ENCODE measurements at regions not wholly inside any gene's neighbourhood (a gene's known extent, or its start where the extent isn't known, plus 50 kb on each side); places are given as distances from the start of the nearest gene placed in this dataset.

DNA sequence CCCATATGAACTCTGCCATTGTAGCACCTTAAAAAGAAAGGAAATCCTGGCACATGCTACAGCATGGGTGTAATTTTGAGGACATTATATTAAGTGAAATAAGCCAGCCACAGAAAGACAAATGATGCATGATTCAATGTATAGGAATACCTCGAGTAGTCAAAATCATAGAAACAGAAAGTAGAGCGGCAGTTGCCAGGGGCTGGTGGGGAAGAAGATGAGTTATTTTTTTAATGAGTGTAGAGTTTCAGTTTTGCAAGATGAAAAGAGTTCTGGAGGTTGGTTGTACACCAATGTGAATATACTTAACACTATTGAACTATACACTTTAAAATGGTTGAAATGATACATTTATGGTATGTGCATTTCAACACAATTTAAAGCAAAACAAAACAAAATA lies 133.0 kb downstream of the ZDHHC21 start:
- DNase-seq (ENCODE audit: extremely low spot score, unreplicated experiment), result no peak
- H3K27ac Mint-ChIP-seq (ENCODE audit: unreplicated experiment), result no peak overlapping the region
- no peaks in the 10 kb centered on the region for H3K9me3 Mint-ChIP-seq (ENCODE audit: unreplicated experiment)
- no peaks in the 10 kb centered on the region for H3K36me3 Mint-ChIP-seq (ENCODE audit: unreplicated experiment)
- no peaks in the 10 kb centered on the region for H3K27me3 Mint-ChIP-seq (ENCODE audit: unreplicated experiment)
- H3K4me3 Mint-ChIP-seq (ENCODE audit: unreplicated experiment), result no peak overlapping the region
- peaks cover 22% of the 10 kb centered on the region for H3K4me1 Mint-ChIP-seq (ENCODE audit: unreplicated experiment)
- TF ChIP-seq, protein P1, sequence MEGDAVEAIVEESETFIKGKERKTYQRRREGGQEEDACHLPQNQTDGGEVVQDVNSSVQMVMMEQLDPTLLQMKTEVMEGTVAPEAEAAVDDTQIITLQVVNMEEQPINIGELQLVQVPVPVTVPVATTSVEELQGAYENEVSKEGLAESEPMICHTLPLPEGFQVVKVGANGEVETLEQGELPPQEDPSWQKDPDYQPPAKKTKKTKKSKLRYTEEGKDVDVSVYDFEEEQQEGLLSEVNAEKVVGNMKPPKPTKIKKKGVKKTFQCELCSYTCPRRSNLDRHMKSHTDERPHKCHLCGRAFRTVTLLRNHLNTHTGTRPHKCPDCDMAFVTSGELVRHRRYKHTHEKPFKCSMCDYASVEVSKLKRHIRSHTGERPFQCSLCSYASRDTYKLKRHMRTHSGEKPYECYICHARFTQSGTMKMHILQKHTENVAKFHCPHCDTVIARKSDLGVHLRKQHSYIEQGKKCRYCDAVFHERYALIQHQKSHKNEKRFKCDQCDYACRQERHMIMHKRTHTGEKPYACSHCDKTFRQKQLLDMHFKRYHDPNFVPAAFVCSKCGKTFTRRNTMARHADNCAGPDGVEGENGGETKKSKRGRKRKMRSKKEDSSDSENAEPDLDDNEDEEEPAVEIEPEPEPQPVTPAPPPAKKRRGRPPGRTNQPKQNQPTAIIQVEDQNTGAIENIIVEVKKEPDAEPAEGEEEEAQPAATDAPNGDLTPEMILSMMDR (IDR thresholded peaks at IDR 0.05), result no peak

DNA sequence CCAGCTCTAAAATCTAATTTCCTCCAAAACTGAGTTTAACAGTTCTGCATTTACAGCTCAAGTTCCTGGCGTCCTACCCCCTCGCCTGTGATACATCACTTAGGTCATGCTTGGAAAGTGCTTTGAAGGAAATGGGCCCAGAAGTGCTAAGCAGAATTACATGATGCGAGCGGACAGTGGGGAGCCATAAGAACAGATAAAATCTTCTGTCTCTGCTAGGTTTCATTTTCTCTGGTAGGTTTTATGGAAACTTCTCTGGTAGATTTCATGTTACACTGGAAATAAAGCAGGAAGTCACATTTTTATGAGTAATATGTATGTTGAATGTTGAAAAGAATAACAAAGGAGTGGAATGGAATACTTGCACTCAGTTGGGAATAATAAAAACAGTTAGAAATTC lies 138.3 kb downstream of the ZDHHC21 start:
- DNase-seq (ENCODE audit: extremely low spot score, unreplicated experiment), result no peak
- Mint-ChIP-seq H3K36me3 (ENCODE audit: unreplicated experiment) (no peaks in the 10 kb centered on the region), H3K9me3 (ENCODE audit: unreplicated experiment) (no peaks in the 10 kb centered on the region), H3K27ac (ENCODE audit: unreplicated experiment) (peak overlapping the region; percentile 82), H3K4me3 (ENCODE audit: unreplicated experiment) (peak overlapping the region; percentile 44), H3K27me3 (ENCODE audit: unreplicated experiment) (no peaks in the 10 kb centered on the region), H3K4me1 (ENCODE audit: unreplicated experiment) (peaks cover 39% of the 10 kb centered on the region)
- TF ChIP-seq, protein P1 (IDR thresholded peaks at IDR 0.05), result no peak

DNA sequence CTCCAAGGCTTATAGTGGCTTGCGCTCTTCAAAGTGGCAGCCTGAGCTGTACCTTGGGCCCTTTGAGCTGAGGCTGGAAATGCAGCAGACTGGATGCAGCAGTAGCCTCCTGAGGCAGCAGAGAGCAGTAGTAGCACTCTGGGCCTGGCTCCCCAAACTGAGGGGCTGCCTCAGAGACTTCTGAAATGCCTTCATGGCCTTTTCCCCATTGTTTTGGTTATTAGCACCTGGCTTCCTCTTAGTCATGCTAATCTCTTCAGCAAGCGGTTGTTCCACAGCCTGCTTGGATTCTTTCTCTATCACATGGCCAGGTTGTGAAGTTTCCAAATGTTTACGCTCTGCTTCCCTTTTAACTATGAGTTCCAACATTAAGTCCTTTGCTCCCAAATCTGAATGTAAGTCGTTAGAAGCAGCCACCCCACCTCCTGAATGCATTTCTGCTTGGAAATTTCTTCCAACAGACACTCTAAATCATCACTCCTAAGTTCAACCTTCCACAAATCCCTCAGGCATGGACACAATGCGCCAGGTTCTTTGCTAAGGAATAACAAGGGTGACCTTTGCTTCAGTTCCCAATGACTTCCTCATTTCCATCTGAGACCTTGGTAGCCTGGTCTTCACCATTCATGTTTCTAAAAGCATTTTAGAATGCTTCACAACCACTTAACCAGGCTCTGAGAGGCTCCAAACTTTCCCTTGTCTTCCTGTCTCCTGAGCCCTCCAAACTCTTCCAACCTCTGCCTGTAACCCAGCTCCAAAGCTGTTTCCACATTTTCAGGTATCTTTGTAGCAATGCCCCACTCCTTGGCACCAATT lies 145.8 kb downstream of the ZDHHC21 start:
- Mint-ChIP-seq H3K36me3 (ENCODE audit: unreplicated experiment) (no peaks in the 10 kb centered on the region), H3K27ac (ENCODE audit: unreplicated experiment) (no peak overlapping the region), H3K9me3 (ENCODE audit: unreplicated experiment) (no peaks in the 10 kb centered on the region), H3K4me3 (ENCODE audit: unreplicated experiment) (no peak overlapping the region), H3K4me1 (ENCODE audit: unreplicated experiment) (peaks cover 3% of the 10 kb centered on the region), H3K27me3 (ENCODE audit: unreplicated experiment) (no peaks in the 10 kb centered on the region)
- no peak for DNase-seq (ENCODE audit: extremely low spot score, unreplicated experiment)
- TF ChIP-seq, protein P1 (IDR thresholded peaks at IDR 0.05), result no peak

DNA sequence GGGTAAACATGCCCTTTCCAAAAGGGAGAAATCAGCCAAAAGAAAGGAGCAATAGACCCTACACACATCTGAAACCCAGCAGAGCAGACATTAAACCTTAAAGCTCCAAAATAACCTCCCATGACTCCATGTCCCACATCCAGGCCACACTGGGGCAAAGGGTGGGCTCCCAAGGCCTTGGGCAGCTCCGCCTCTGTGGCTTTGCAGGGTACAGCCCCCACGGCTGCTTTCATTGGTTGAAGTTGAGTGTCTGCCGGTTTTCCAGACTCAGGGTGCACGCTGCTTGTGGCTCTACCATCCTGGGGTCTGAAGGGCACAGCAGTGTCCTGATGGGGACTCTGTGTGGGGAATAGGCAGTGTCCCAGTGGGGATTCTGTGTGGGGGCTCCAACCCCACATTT lies 146.5 kb downstream of the ZDHHC21 start:
- Mint-ChIP-seq H3K27ac (ENCODE audit: unreplicated experiment) (no peak overlapping the region), H3K27me3 (ENCODE audit: unreplicated experiment) (no peaks in the 10 kb centered on the region), H3K4me1 (ENCODE audit: unreplicated experiment) (peaks cover 3% of the 10 kb centered on the region), H3K9me3 (ENCODE audit: unreplicated experiment) (no peaks in the 10 kb centered on the region), H3K4me3 (ENCODE audit: unreplicated experiment) (no peak overlapping the region), H3K36me3 (ENCODE audit: unreplicated experiment) (no peaks in the 10 kb centered on the region)
- TF ChIP-seq, protein P1 (IDR thresholded peaks at IDR 0.05), result no peak
- DNase-seq (ENCODE audit: extremely low spot score, unreplicated experiment), result no peak

DNA sequence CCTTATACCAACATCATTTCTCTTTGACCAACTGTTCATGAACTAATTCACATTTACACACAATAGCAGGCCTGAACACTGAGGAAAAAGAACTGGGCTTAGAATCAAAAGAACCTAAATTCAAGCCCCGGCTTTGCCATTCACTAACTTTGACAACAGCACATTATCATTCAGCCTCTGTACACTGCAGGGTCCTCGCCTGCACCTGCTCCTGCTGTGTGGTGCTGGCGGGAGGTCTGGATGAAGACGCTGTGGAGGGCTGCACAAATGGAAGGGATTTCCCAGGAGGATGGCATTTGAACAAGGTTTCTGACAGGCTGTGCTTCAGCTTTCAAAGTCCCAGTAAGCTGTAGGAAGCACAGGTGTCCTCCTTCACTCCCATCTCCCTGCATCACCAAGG lies 151.2 kb downstream of the ZDHHC21 start:
- TF ChIP-seq, protein P1 (IDR thresholded peaks at IDR 0.05), result no peak
- Mint-ChIP-seq H3K9me3 (ENCODE audit: unreplicated experiment) (no peaks in the 10 kb centered on the region), H3K4me3 (ENCODE audit: unreplicated experiment) (no peak overlapping the region), H3K36me3 (ENCODE audit: unreplicated experiment) (peaks cover 3% of the 10 kb centered on the region), H3K4me1 (ENCODE audit: unreplicated experiment) (no peaks in the 10 kb centered on the region), H3K27me3 (ENCODE audit: unreplicated experiment) (no peaks in the 10 kb centered on the region), H3K27ac (ENCODE audit: unreplicated experiment) (no peak overlapping the region)
- no peak for DNase-seq (ENCODE audit: extremely low spot score, unreplicated experiment)
